Endothelial cell of umbilical vein (primary cell): ENCODE measurements at regions not wholly inside any gene's neighbourhood (a gene's known extent, or its start where the extent isn't known, plus 50 kb on each side); places are given as distances from the start of the nearest gene placed in this dataset.

Experiments
- BruUV-seq: library from RNA; stranded (reverse); fragments of 400-500 nt; replicated peaks from 2 replicates; lab custom pipeline; 2021; lab: Mats Ljungman, UMichigan
- CTCF ChIA-PET: fragments of 300-600, 350-600 bp; sonication (Branson Sonifier 250); formaldehyde crosslinking; loops from one replicate; lab custom pipeline; 2021; ENCODE audit warnings: antibody characterized with exemption, inconsistent platforms; lab: Charles Lee
- POLR2A ChIA-PET: fragments of 300-600, 350-600 bp; sonication (Branson Sonifier 250); formaldehyde crosslinking; loops from one replicate; lab custom pipeline; 2021; ENCODE audit warnings: antibody characterized with exemption, inconsistent platforms; lab: Charles Lee
- DNase-seq: peaks from one replicate; pipeline ENCODE4 v3.0.0-alpha.2; 2011; ENCODE audit warnings: low read depth, low spot score
- FAIRE-seq: peaks from 2 replicates; lab custom pipeline; 2011; peaks lifted over from hg19 to GRCh38; lab: Jason Lieb, UNC
- H2AFZ ChIP-seq: 2 replicates; pipeline ENCODE4 v1.6.0; 2012; ENCODE audit warnings: low read depth, low read length, control low read depth, inconsistent platforms
- H3K27ac ChIP-seq: 2 replicates; pipeline ENCODE4 v1.5.1; 2011; ENCODE audit warnings: low read depth, mild to moderate bottlenecking, control low read depth, low read length, moderate library complexity; ENCODE audit not compliant: insufficient read depth
- H3K27me3 ChIP-seq, 2 experiments: 2 replicates each; pipeline versions ENCODE4 v1.6.0 to v1.6.1; 2011; ENCODE audit warnings: low read length in 2 of 2, mixed read lengths in 1 of 2; ENCODE audit not compliant: control insufficient read depth in 2 of 2, insufficient read depth in 2 of 2
- H3K36me3 ChIP-seq, 2 experiments: 2 replicates in 1 of 2; 3 replicates in 1 of 2; pipeline ENCODE4 v1.5.1; 2011; ENCODE audit warnings: low read length in 2 of 2, mild to moderate bottlenecking in 1 of 2, moderate library complexity in 1 of 2; ENCODE audit not compliant: control insufficient read depth in 2 of 2, insufficient read depth in 2 of 2; ENCODE audit errors: extremely low read depth in 1 of 2
- H3K4me1 ChIP-seq: 3 replicates; pipeline ENCODE4 v1.5.1; 2011; ENCODE audit warnings: mild to moderate bottlenecking, low read length; ENCODE audit not compliant: control insufficient read depth, insufficient read depth; ENCODE audit errors: extremely low read depth
- H3K4me2 ChIP-seq: 2 replicates; pipeline ENCODE4 v1.6.1; 2011; ENCODE audit warnings: low read length, control low read depth, mixed read lengths; ENCODE audit not compliant: insufficient read depth
- H3K4me3 ChIP-seq, 3 experiments: fragments of 200-600 bp in 1 of 3; sonication (generic), shearing (Covaris generic) in 1 of 3; replicated peaks in 1 of 3; 2 replicates each; pipeline ENCODE4 v1.5.1; 2011 to 2016; ENCODE audit warnings: control low read depth in 3 of 3, low read length in 3 of 3, mild to moderate bottlenecking in 2 of 3, inconsistent platforms in 1 of 3, low read depth in 1 of 3, moderate library complexity in 1 of 3; ENCODE audit not compliant: insufficient read depth in 1 of 3
- H3K79me2 ChIP-seq: 2 replicates; pipeline ENCODE4 v1.6.0; 2012; ENCODE audit warnings: low read length, inconsistent platforms; ENCODE audit not compliant: control insufficient read depth, insufficient read depth
- H3K9ac ChIP-seq: replicated peaks from 2 replicates; pipeline ENCODE3; 2011; ENCODE audit warnings: low read length, control low read depth; ENCODE audit not compliant: insufficient read depth; ENCODE audit errors: extremely low read depth
- H3K9me1 ChIP-seq: replicated peaks from 3 replicates; pipeline ENCODE4 v1.6.0; 2011; ENCODE audit warnings: mild to moderate bottlenecking, low read length; ENCODE audit not compliant: control insufficient read depth, insufficient read depth; ENCODE audit errors: extremely low read depth
- H3K9me3 ChIP-seq: replicated peaks from 2 replicates; pipeline ENCODE4 v1.5.1; 2012; ENCODE audit warnings: low read length, inconsistent platforms; ENCODE audit not compliant: control insufficient read depth, insufficient read depth
- H4K20me1 ChIP-seq: replicated peaks from 2 replicates; pipeline ENCODE3; 2011; ENCODE audit warnings: mild to moderate bottlenecking, low read length; ENCODE audit not compliant: control insufficient read depth, insufficient read depth; ENCODE audit errors: extremely low read depth
- EZH2 ChIP-seq: IDR thresholded peaks from 2 replicates; pipeline ENCODE4 v1.6.1; 2012; ENCODE audit warnings: borderline replicate concordance, low read depth, mild to moderate bottlenecking, moderate library complexity, low read length, inconsistent platforms; ENCODE audit not compliant: severe bottlenecking
- FOS ChIP-seq: IDR thresholded peaks from 2 replicates; pipeline ENCODE4 v1.6.1; 2011; ENCODE audit warnings: mild to moderate bottlenecking, low read length, moderate library complexity, borderline replicate concordance; ENCODE audit not compliant: insufficient read depth
- GATA2 ChIP-seq: IDR thresholded peaks from 2 replicates; pipeline ENCODE4 v1.7.0; 2011; ENCODE audit warnings: low read depth, mild to moderate bottlenecking, moderate library complexity, mixed read lengths, low read length; ENCODE audit not compliant: insufficient read length, insufficient read depth
- JUN ChIP-seq: IDR thresholded peaks from 2 replicates; pipeline ENCODE4 v1.6.1; 2011; ENCODE audit warnings: borderline replicate concordance, low read depth; ENCODE audit not compliant: insufficient read length, insufficient read depth
- MAX ChIP-seq: IDR thresholded peaks from 2 replicates; pipeline ENCODE4 v1.6.1; 2011; ENCODE audit not compliant: insufficient read depth, insufficient read length
- MYC ChIP-seq: IDR thresholded peaks from one replicate; pipeline ENCODE4 v1.6.1; 2011; ENCODE audit warnings: mild to moderate bottlenecking, low read depth, low read length
- POLR2A ChIP-seq: IDR thresholded peaks from 2 replicates; pipeline ENCODE4 v1.6.1; 2012; ENCODE audit warnings: low read depth, mild to moderate bottlenecking, control low read depth, low read length
- POLR2AphosphoS5 ChIP-seq: IDR thresholded peaks from 2 replicates; pipeline ENCODE4 v1.6.1; 2012; ENCODE audit warnings: low read depth, mild to moderate bottlenecking, control low read depth, low read length, moderate library complexity; ENCODE audit not compliant: insufficient read depth
- dilution Hi-C: fragments of 300-500 bp; cut with MboI; formaldehyde crosslinking; loops from one replicate; pipeline ENCODE4 v1.15.0; 2019; ENCODE audit warnings: low sequenced_read_pairs; ENCODE audit not compliant: extremely low pct_ligation_motif_present
- intact Hi-C: fragments of 100-400 bp; cut with micrococcal nuclease; formaldehyde crosslinking; loops from one replicate; pipeline ENCODE4 v1.10.0; 2022
- TF ChIP-seq, protein P1 (sequence below), 2 donors: IDR thresholded peaks; 1 replicate in 1 of 2; 2 replicates in 1 of 2; pipeline ENCODE4 v1.5.1; 2011; ENCODE audit warnings: low read length in 2 of 2, mild to moderate bottlenecking in 2 of 2, moderate library complexity in 2 of 2, control low read depth in 1 of 2, inconsistent platforms in 1 of 2, low read depth in 1 of 2; ENCODE audit not compliant: insufficient read depth in 1 of 2; ENCODE audit errors: extremely low read depth in 1 of 2

GRCh38 chr3:73148206-73148605, 86.7 kb downstream of the EBLN2 start:
- Histone ChIP-seq H4K20me1 (no peaks in the 10 kb centered on the region), H3K27ac (no peak overlapping the region), H3K27me3 (no peaks in the 10 kb centered on the region), H3K4me2 (no peak overlapping the region), H3K79me2 (no peaks in the 10 kb centered on the region), H3K9me1 (no peaks in the 10 kb centered on the region), H3K9me3 (no peaks in the 10 kb centered on the region), H3K4me1 (no peaks in the 10 kb centered on the region), H3K36me3 (no peaks in the 10 kb centered on the region), H3K4me3 (no peak overlapping the region), H3K9ac (no peak overlapping the region), H2AFZ (no peak overlapping the region)
- ChIA-PET POLR2A (no interaction called here), CTCF (no interaction called here)
- TF ChIP-seq EZH2 = no peak
- TF ChIP-seq FOS = no peak
- FAIRE-seq = no peak
- BruUV-seq = no TSS peak
- DNase-seq = peak; percentile 69
- intact Hi-C loops = no loop called here
- dilution Hi-C loops = no loop called here

- dilution Hi-C loops (no loop called here), intact Hi-C loops (no loop called here)
- Histone ChIP-seq H3K27me3 (no peaks in the 10 kb centered on the region), H3K36me3 (no peaks in the 10 kb centered on the region), H2AFZ (no peak overlapping the region), H3K9ac (no peak overlapping the region), H3K27ac (no peak overlapping the region), H3K9me3 (no peaks in the 10 kb centered on the region), H3K79me2 (no peaks in the 10 kb centered on the region), H3K4me2 (no peak overlapping the region), H3K9me1 (no peaks in the 10 kb centered on the region), H3K4me1 (no peaks in the 10 kb centered on the region), H3K4me3 (no peak overlapping the region), H4K20me1 (no peaks in the 10 kb centered on the region)
- POLR2A ChIA-PET = no interaction called here
- CTCF ChIA-PET = no interaction called here
- DNase-seq (no peak), FAIRE-seq (no peak)
- BruUV-seq = no TSS peak
- no peak for TF ChIP-seq POLR2A
- TF ChIP-seq, protein P1, sequence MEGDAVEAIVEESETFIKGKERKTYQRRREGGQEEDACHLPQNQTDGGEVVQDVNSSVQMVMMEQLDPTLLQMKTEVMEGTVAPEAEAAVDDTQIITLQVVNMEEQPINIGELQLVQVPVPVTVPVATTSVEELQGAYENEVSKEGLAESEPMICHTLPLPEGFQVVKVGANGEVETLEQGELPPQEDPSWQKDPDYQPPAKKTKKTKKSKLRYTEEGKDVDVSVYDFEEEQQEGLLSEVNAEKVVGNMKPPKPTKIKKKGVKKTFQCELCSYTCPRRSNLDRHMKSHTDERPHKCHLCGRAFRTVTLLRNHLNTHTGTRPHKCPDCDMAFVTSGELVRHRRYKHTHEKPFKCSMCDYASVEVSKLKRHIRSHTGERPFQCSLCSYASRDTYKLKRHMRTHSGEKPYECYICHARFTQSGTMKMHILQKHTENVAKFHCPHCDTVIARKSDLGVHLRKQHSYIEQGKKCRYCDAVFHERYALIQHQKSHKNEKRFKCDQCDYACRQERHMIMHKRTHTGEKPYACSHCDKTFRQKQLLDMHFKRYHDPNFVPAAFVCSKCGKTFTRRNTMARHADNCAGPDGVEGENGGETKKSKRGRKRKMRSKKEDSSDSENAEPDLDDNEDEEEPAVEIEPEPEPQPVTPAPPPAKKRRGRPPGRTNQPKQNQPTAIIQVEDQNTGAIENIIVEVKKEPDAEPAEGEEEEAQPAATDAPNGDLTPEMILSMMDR (IDR thresholded peaks at IDR 0.05; ENCODE audit: extremely low read depth in 1 of 2, insufficient read depth in 1 of 2, low read depth in 1 of 2, low read length in 2 of 2) = no peak
- TF ChIP-seq FOS = no peak
- no peak for TF ChIP-seq EZH2
- no peak for TF ChIP-seq POLR2AphosphoS5
- no peak for TF ChIP-seq JUN
- no peak for TF ChIP-seq MYC
- no peak for TF ChIP-seq MAX
- no peak for TF ChIP-seq GATA2
Observed at GRCh38 chr3:73148682-73149081, 87.2 kb downstream of the EBLN2 start.
